GM18508 (cell line): ENCODE measurements at regions not wholly inside any gene's neighbourhood (a gene's known extent, or its start where the extent isn't known, plus 50 kb on each side); places are given as distances from the start of the nearest gene placed in this dataset.

Experiments
- ATAC-seq: cut with Tn5 transposase; IDR thresholded peaks from one replicate; pipeline ENCODE4 v1.9.1; 2021; ENCODE audit warnings: moderate number of reproducible peaks; ENCODE audit not compliant: insufficient read depth, unreplicated experiment

DNA sequence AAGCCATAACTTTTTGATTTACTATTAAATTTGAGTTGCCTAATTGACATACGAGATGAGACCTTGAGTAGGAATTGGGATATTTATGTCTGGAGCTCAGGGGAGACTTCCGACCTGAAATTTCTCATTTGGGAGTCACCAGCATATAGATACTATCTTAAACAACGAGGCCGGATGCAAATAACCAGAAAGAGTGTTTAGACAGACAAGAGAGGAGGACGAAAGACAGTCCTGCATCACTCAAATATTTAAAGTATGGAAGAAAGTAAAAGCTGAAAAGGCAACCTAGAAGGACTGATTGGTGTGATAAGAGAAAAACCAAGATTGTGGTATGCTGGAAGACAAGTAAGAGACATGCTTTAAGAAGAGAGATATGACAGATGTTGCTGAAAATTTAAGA, 675.0 kb upstream of the NUDT12 start:
- no peak for ATAC-seq

DNA sequence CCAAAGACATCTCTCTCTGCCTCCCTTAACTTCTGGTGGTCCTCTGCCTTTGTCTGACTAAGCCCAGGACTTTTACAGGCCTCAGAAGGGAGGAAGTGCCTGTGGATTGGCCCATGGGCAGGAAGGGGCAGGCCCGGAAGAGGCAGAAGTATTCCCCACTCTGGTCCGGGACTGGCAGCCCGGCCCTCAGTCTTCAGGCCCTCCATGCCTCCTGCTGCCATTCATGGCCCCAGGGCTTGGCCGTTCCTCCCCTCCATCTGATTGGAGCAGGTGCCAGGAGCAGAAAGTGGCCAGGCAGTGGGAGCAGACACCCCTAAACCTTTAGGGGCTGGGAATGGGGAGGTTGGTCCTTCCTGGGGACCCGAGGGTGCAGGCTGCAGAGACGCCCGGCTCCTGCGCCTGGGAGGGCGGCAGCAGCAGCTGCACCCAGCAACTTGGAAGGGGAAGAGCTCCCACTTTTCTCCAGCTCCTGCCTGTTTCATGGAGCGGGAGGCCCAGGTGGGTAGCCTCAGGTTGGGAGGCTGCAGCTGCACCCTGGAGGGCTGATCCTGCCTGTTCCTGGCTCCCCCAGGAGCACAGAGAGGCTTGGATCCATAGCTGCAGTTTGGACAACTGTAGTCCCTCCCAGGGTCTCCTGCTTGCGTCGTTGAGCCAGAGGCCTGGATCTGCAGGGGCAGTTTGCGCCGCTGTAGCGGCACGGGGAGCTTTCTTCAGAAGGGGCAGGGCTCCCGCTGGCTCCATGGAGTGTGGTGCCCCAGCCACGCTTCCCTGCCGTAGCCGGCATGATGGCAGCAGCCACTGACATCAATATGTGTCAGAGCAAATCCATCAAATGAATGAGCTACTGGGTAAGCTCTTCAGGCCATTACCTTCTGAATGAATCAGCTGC, 661.5 kb upstream of the NUDT12 start:
- ATAC-seq, result no peak

DNA sequence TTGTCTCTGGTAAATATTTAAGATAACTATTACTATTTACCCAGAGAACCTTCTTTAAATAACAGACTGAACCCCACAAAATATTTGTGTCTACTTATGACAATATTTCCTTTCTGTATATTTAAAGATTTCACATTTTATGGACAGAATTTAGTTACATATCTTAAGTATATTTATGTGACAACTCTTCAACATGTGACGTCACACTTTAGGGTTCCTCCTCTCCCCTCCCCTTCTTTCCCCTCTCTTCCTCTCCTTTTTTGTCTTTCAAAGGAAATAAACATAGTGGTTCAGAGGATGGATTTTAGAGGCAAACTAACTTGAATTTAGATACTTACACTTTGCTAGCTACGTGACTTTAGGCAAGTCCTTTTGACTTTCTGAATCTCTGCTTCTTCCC, 655.6 kb upstream of the NUDT12 start:
- no peak for ATAC-seq

DNA sequence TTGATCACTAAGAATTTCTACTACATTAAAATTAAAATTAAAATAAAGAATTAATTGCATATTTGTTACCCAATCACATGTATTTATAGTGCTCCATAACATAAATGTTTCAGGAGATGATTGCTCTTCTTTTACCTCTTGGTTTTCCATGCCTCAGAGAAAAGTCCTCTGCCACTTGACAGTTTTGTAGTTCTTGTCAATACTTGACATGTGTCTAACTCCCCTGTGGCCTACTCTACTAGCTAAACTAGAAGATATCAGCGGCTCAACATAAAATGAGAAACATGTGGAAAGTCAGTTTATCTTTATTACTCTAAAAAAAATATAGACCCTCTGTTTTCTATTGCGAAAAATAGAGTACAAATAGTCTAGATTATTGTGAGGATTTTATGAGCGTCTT, 650.6 kb upstream of the NUDT12 start:
- ATAC-seq, result no peak

DNA sequence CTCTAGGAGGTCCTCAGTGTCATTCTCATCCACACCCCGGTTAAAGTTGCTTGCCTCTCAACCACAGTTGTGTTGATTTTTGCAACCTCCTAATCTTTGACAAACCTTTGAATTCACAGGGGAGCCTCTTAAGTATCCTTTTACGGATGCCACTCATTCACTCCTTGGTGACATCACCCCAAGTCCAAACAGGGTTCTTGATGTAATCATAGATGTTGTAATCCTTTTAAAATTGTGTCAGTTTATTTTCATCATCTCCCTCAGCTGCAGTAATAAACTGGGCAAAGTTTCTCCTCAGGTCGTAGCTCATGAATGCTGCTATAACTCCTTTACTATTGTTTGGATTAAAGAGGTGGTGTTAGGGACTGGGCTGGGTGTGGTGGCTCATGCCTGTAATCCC, 637.2 kb upstream of the NUDT12 start:
- ATAC-seq, result no peak

DNA sequence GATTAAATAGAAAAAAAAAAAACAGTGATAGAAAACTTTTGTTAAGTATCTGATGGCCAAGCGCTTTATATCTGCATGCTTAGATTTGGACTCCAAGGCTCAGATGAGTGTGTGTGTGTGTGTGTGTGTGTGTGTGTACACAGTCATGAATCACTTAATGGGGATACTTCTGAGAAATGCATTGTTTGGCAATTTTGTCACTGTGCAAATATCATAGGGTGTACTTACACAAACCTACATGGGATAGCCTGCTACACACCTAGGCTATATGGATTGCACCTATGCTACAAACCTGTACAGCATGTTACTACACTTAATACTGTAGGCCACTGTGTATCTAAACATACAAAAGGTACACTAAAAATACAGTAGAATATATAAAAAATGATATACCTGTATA, 635.6 kb upstream of the NUDT12 start:
- no peak for ATAC-seq

DNA sequence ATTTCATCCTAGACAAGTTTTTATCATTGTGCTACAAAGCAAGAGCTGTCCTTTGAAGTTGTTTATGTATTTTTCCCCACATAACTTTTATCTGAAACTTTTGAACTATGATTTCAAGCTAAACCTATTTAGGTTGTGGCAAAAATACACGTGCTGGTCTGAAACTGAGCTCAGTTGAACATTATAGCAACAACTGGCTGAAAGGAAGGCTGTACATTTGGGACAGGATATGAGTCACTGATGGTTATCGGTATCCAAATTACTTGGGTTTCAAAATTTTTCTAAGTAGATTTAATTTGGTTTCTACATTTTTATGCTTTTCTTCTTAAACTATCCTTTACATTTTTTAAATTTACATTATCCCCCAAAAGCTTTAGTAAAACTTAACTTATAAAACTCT, 627.3 kb upstream of the NUDT12 start:
- ATAC-seq, result no peak

DNA sequence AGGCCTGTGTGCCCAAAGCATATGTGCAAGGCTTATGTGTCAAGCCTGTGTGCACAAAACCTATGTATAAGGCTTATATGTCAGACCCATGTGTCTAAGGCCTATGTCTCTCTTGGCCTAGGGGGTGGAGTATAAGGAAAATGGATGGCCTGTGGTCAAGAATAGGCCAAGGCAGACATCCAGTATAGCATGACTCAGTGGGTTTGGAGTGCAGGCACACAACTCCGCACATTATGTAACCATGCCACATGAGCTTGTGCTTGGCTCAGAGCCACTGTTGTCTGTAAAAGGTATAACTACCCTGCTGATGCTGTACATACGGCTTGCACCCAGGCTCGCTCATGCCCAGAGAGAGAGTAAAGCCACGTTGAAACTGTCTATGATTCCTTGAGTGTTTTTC, 626.4 kb upstream of the NUDT12 start:
- ATAC-seq, result no peak

DNA sequence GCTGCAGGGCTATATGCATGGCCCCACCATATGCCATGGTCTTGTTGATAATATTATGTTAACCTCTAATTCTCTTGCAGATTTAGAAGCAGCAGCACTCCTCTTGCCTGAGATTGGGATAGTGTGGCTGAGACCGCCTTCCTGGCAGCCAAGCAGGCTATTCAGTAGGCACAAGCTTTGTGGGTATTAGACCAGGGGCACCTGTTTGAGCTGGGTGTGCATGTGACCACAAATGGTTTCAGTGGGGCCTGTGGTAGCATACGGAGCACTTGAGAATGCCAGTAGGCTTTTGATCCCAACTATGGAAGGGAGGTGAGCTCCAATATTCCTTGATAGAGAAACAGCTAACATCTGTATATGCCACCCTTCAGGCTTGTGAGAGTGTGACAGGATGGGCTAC, 625.1 kb upstream of the NUDT12 start:
- no peak for ATAC-seq

DNA sequence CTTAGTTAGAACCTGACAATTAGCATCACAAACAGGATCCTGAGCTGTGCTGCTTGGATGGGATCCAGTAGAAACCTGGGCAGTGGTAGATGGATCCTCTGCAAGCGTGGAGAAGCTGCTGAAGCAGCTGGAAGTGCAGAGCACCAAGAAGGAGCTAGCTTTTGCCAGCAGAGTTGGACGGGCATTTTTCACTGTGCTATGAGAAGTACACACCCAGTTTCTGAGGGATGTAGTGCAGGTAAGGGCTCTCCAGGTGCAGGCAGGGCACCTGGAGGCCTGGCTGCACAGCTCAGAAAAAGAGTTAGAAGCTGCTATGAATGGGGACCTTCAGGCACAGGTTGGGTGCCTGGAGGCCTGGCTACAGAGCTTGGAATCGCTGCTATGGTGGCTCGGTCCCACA, 623.9 kb upstream of the NUDT12 start:
- no peak for ATAC-seq

DNA sequence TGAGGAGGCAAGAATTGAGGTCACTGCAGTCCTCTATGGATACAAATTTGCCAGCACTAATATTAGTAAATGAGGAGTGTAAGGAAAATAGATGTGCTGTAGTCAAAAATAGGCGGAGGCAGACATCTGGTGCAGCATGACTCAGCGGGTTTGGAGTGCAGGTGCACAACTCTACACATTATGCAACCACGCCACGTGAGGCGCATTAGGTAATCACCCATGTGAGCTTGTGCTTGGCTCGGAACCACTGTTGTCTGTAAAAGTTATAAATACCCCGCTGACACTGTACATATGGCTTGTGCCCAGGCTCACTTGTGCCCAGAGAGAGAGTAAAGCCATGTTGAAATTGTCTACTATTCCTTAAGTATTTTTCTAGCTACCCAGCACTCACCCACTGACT, 623.5 kb upstream of the NUDT12 start:
- ATAC-seq, result no peak

DNA sequence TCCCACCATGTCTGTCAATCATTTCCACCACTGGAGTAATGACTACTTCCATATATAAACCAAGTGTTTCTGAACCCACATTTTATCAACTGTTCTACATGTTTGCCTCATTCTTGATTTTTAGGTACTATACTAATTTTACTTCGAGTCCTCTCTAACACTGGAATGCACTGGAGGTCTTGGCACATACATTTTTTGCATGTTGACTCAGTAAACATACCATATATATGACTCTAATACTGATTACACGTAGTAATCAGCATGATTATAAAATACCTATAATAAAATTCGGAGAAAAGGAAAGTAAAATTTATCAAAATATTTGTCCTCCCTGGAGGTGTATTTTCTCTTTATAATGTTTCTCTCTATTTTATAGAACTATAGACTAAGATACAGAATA, 621.7 kb upstream of the NUDT12 start:
- no peak for ATAC-seq

DNA sequence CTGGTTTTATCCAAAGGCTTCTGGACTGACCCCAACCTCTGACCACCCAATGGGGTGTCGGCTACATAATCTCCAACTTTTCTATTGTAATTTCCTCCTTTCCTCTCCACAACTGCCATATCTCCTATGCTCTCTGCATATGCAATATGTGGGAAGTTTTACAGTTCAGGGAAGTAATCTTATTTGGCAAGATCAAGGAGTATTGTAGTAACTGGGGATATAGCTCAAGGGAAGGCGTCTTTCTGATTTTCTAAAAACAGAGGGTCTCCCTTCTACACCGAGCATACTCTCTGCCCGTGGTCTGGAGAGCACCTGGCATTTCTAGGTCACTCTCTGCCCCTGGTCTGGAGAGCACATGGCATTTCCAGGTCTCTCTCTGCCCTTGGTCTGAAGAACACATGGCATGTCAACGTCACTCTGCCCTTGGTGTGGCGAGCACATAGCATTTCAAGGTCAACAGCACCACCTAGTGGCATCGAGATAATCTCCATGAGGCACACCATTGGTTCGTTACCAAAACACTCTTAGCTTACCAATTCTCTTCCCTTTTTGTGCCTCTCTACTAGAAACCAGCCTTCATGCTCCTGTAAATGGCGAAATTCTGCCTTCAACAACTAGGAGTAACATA, 616.4 kb upstream of the NUDT12 start:
- ATAC-seq, result peak; percentile 79

DNA sequence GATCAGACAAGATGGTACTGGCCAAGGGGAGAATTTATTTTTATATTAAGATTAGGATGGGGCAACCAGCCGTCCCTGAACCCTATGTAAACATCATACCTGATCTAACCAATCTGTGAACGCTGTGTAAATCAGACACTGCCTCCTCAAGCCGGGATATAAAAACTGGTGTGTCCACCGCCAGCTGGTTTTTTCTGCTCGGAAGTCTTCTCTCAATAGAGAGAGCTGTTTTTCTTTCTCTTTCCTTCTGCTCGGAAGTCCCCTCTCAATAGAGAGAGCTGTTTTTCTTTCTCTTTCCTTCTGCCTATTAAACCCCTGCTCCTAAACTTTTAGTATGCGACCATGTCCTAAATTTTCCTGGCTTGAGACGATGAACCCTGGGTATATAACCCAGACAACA, 615.5 kb upstream of the NUDT12 start:
- no peak for ATAC-seq

DNA sequence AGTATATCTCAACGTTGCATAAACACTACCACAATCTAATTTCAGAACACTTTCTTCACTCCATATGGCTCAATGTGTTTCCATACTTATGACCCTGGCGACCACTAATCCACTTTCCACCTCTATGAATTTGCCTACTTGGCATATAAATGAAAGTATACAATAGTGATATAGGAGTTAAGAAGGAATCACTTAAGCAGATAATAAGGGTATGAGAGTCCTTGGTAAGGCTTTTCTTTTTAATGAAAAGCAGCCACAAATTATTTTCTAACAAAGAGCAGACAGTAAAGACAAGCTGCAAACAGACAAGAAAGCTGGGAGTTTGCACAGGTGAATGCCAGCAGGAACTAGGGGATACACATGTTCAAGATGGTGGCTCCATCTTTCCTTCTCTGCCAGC, 615.1 kb upstream of the NUDT12 start:
- no peak for ATAC-seq

DNA sequence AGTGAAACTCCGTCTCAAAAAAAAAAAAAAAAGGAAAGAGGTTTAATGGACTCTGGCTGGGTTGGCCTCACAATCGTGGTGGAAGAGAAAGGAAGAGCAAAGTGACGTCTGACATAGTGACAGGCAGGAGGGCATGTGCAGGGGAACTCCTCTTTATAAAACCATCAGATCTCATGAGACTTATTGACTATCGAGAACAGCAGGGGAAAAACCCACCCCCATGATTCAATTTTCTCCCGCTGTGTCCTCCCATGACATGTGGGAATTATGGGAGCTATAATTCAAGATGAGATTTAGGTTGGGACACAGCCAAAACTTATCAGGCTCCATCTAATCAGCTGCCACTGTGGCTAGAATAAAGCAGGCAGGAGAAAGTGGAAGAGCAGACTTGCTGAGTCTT, 610.4 kb upstream of the NUDT12 start:
- ATAC-seq, result no peak

DNA sequence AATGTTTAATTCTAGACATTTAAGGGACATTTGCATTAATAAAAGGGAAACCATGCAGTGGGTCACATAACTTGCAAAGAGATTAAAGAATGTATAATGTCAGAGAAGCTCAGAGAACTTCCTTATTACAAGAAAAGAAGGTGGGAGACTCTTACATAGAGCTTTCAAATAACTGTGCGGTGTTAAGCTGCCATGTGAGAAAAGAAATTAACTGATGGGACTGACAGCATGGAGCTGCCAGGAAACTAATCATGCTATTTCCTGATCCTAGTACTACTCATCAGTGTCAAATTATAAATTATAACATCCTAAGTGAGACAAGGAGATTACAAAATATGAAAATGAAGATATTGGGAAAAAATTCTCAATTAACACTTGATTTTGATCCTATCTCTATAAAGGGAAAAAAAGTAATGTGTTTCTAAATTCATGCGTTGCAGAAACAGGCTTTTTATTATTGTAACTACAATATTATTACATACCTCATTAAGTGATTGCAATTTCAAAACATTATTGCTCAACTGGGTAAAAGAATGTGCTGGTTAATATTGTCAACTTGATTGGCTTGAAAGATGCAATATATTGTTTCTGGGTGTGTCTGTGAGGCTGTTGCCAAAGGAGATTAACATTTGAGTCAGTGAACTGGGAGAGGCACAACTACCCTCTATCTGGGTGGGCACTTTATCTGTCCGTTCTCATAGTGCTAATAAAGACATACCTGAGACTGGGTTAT, 609.5 kb upstream of the NUDT12 start:
- no peak for ATAC-seq

DNA sequence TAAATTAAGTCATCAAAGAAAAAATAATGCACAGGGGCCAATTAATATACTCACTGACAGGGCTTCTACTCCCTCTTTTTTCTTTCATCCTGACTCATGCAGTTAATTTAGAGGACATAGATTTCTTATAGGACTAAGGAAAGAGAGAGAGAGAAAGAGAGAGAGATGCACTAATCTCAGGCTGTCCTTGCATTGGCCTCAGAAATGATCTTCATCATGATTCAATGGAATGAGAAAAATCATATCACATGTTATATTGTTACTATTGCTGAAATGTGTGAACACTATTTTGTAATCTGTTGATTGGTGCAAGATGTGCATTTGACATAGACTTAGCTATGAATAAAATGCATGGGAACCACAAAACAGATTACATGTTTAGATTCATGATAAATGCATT, 608.3 kb upstream of the NUDT12 start:
- no peak for ATAC-seq

DNA sequence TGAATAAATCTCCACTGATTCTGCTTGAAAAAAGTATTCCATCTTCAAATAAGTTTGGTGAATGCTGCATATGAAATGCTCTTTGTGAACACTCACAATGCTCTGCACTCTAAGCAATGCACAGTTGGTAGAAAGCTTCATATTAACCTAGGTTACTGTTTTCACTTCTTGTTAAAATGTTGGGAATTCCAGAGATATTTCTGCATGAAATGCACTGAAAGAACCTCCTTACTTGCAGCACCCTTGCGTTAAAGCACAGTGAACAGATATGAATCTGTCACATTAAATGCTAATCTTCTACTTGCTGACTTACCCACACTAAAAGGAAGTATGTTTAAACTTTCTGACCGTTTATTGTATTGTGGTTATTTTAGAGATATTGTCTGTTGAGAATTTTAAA, 584.1 kb upstream of the NUDT12 start:
- no peak for ATAC-seq

DNA sequence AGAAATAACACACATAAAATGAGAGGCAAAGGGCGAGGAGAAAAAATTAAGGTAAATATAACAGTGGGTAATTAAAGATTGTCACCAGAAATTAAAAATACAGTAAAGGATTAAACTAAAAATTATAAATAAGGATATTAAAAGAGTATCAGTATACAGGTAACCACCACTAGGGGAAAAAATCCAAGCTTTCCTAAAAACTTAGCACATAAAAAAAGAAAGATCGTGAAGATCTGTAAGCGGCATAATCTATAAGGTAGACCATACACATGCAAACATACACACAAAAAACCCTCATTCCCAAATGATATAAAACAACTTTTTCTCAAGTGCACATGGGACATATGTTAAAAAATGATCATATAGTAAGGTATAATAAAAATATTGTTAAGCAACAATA, 577.3 kb upstream of the NUDT12 start:
- ATAC-seq, result no peak

DNA sequence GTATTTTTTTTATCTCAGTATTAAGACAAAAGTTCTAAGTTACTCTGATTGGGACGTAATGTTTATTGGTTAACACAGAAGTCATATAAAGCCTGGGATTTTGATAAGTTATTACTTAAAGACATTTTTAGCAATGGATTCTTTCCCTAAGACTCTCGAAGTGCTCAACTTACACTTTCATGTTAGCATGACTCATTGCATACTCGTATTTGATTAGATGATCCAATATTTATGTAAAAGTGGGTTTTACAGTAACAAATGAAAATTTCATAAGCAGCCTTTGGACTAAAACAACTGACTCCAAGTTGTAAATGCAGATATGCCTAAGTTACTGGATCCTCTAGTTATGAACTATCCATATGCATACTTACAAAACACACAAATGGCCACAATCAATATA, 567.7 kb upstream of the NUDT12 start:
- ATAC-seq, result no peak
